Fibroblast of pulmonary artery (primary cell): ENCODE measurements at regions not wholly inside any gene's neighbourhood (a gene's known extent, or its start where the extent isn't known, plus 50 kb on each side); places are given as distances from the start of the nearest gene placed in this dataset.

Experiments
- DNase-seq: peaks from one replicate; pipeline ENCODE4 v3.0.0-alpha.2; 2010; ENCODE audit warnings: low read depth
- H3K4me3 ChIP-seq: replicated peaks from 2 replicates; pipeline ENCODE4 v1.5.1; 2011; ENCODE audit warnings: low read depth, mild to moderate bottlenecking, control low read depth, low read length, moderate library complexity
- CTCF ChIP-seq: IDR thresholded peaks from 2 replicates; pipeline ENCODE4 v1.5.1; 2011; ENCODE audit warnings: mild to moderate bottlenecking, control low read depth, low read length, inconsistent platforms; ENCODE audit errors: missing control alignments

- TF ChIP-seq CTCF: no peak
- no peak overlapping the region for H3K4me3 ChIP-seq
- DNase-seq: no peak
Observed at GRCh38 chr4:189367832-189368231, 572.8 kb upstream of the FRG1 start.

GRCh38 chr4:189374176-189374575, 566.5 kb upstream of the FRG1 start:
- TF ChIP-seq CTCF: no peak
- H3K4me3 ChIP-seq: no peak overlapping the region
- DNase-seq: no peak

- H3K4me3 ChIP-seq: no peak overlapping the region
- TF ChIP-seq CTCF: no peak
- no peak for DNase-seq
Observed at GRCh38 chr4:189376901-189377300, 563.8 kb upstream of the FRG1 start.

GRCh38 chr4:189377569-189377968, 563.1 kb upstream of the FRG1 start:
- no peak for TF ChIP-seq CTCF
- no peak for DNase-seq
- H3K4me3 ChIP-seq: no peak overlapping the region

GRCh38 chr4:189385098-189385497, 555.6 kb upstream of the FRG1 start:
- no peak for TF ChIP-seq CTCF
- DNase-seq: no peak
- no peak overlapping the region for H3K4me3 ChIP-seq

GRCh38 chr4:189385579-189385978, 555.1 kb upstream of the FRG1 start:
- no peak for TF ChIP-seq CTCF
- no peak overlapping the region for H3K4me3 ChIP-seq
- DNase-seq: no peak

GRCh38 chr4:189396435-189396834, 544.2 kb upstream of the FRG1 start:
- no peak overlapping the region for H3K4me3 ChIP-seq
- TF ChIP-seq CTCF: no peak
- DNase-seq: no peak
